ENCODE measurements at regions not wholly inside any gene's neighbourhood (a gene's known extent, or its start where the extent isn't known, plus 50 kb on each side); places are given as distances from the start of the nearest gene placed in this dataset.
"Not testable (repeated sequence)": the region's sequence is repeated elsewhere in the genome, so short reads cannot be mapped to it uniquely, and the experiment has no call there.

GRCh38 chr4:24241511-24241910 lies 342.8 kb downstream of the DHX15 start:
- no peak for DNase-seq (ENCODE audit: low spot score)

GRCh38 chr4:24240655-24241054 lies 343.7 kb downstream of the DHX15 start:
- DNase-seq (ENCODE audit: low spot score): no peak

- DNase-seq (ENCODE audit: low spot score): no peak
Observed at GRCh38 chr4:24237709-24238108, 346.6 kb downstream of the DHX15 start.

- DNase-seq (ENCODE audit: low spot score): no peak
Observed at GRCh38 chr4:24236532-24236931, 346.7 kb upstream of the PPARGC1A start.

- DNase-seq (ENCODE audit: low spot score): peak; percentile 4
Observed at GRCh38 chr4:24236120-24236519, 346.3 kb upstream of the PPARGC1A start.

- DNase-seq (ENCODE audit: low spot score): peak; percentile 50
Observed at GRCh38 chr4:24235618-24236017, 345.8 kb upstream of the PPARGC1A start.

GRCh38 chr4:24234288-24234848 lies 344.5 kb upstream of the PPARGC1A start:
- no peak for DNase-seq (ENCODE audit: low spot score)

- DNase-seq (ENCODE audit: low spot score): no peak
Observed at GRCh38 chr4:24230955-24231354, 341.1 kb upstream of the PPARGC1A start.

- no peak for DNase-seq (ENCODE audit: low spot score)
Observed at GRCh38 chr4:24229978-24230377, 340.1 kb upstream of the PPARGC1A start.

- DNase-seq (ENCODE audit: low spot score): no peak
Observed at GRCh38 chr4:24228692-24229091, 338.8 kb upstream of the PPARGC1A start.

GRCh38 chr4:24226667-24227066 lies 336.8 kb upstream of the PPARGC1A start:
- DNase-seq (ENCODE audit: low spot score): no peak

GRCh38 chr4:24226023-24226422 lies 336.2 kb upstream of the PPARGC1A start:
- no peak for DNase-seq (ENCODE audit: low spot score)

GRCh38 chr4:24224446-24224845 lies 334.6 kb upstream of the PPARGC1A start:
- DNase-seq (ENCODE audit: low spot score): no peak

- DNase-seq (ENCODE audit: low spot score): no peak
Observed at GRCh38 chr4:24219209-24219608, 329.4 kb upstream of the PPARGC1A start.

GRCh38 chr4:24218566-24218965 lies 328.7 kb upstream of the PPARGC1A start:
- no peak for DNase-seq (ENCODE audit: low spot score)

GRCh38 chr4:24214796-24215195 lies 324.9 kb upstream of the PPARGC1A start:
- no peak for DNase-seq (ENCODE audit: low spot score)

- DNase-seq (ENCODE audit: low spot score): no peak
Observed at GRCh38 chr4:24213961-24214360, 324.1 kb upstream of the PPARGC1A start.

- no peak for DNase-seq (ENCODE audit: low spot score)
Observed at GRCh38 chr4:24212642-24213041, 322.8 kb upstream of the PPARGC1A start.

GRCh38 chr4:24211856-24212255 lies 322.0 kb upstream of the PPARGC1A start:
- no peak for DNase-seq (ENCODE audit: low spot score)

- no peak for DNase-seq (ENCODE audit: low spot score)
Observed at GRCh38 chr4:24210332-24210902, 320.6 kb upstream of the PPARGC1A start.

GRCh38 chr4:24209906-24210305 lies 320.1 kb upstream of the PPARGC1A start:
- DNase-seq (ENCODE audit: low spot score): no peak

- no peak for DNase-seq (ENCODE audit: low spot score)
Observed at GRCh38 chr4:24209131-24209530, 319.3 kb upstream of the PPARGC1A start.

- no peak for DNase-seq (ENCODE audit: low spot score)
Observed at GRCh38 chr4:24208691-24209090, 318.8 kb upstream of the PPARGC1A start.

- DNase-seq (ENCODE audit: low spot score): not testable (repeated sequence)
Observed at GRCh38 chr4:24204708-24205107, 314.9 kb upstream of the PPARGC1A start.
